GM12891 (cell line): ENCODE measurements at regions not wholly inside any gene's neighbourhood (a gene's known extent, or its start where the extent isn't known, plus 50 kb on each side); places are given as distances from the start of the nearest gene placed in this dataset.
"Not testable (repeated sequence)": the region's sequence is repeated elsewhere in the genome, so short reads cannot be mapped to it uniquely, and the experiment has no call there.

Experiments
- POLR2A ChIP-seq: IDR thresholded peaks from 2 replicates; pipeline ENCODE4 v1.6.1; 2011; ENCODE audit warnings: low read depth, low read length, control low read depth
- POLR2AphosphoS5 ChIP-seq: IDR thresholded peaks from 2 replicates; pipeline ENCODE4 v1.6.1; 2011; ENCODE audit warnings: low read depth, low read length, control low read depth
- TAF1 ChIP-seq: IDR thresholded peaks from 2 replicates; pipeline ENCODE4 v1.6.1; 2011; ENCODE audit warnings: low read depth, low read length, control low read depth

DNA sequence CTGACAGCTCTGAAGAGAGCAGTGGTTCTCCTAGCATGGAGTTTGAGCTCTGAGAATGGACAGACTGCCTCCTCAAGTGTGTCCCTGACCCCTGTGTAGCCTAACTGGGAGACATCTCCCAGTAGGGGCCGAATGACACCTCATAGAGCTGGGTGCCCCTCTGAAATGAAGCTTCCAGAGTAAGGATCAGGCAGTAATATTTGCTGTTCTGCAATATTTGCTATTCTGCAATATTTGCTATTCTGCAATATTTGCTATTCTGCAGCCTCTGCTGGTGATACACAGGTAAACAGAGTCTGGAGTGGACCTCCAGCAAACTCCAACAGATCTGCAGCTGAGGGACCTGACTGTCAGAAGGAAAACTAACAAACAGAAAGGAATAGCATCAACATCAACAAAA, 105.5 kb downstream of the BUD13 start:
- TF ChIP-seq POLR2AphosphoS5, POLR2A, TAF1: not testable (repeated sequence)
